H1 (cell line): ENCODE measurements at regions not wholly inside any gene's neighbourhood (a gene's known extent, or its start where the extent isn't known, plus 50 kb on each side); places are given as distances from the start of the nearest gene placed in this dataset.

Experiments
- CTCF ChIA-PET: fragments of 300-600 bp; sonication (Branson Sonifier 250); formaldehyde crosslinking; loops from one replicate; lab custom pipeline; 2021; ENCODE audit not compliant: partially characterized antibody; lab: Charles Lee
- POLR2A ChIA-PET: fragments of 300-600 bp; sonication (Branson Sonifier 250); formaldehyde crosslinking; loops from one replicate; lab custom pipeline; 2021; ENCODE audit warnings: inconsistent platforms; ENCODE audit not compliant: partially characterized antibody; lab: Charles Lee
- DNase-seq, 2 experiments: peaks; one replicate each; pipeline versions ENCODE4 v3.0.0 to v3.0.0-alpha.2; 2010 to 2022; ENCODE audit warnings: low spot score in 2 of 2, low read depth in 1 of 2, mixed read lengths in 1 of 2
- FAIRE-seq: peaks from 2 replicates; lab custom pipeline; 2011; peaks lifted over from hg19 to GRCh38; lab: Jason Lieb, UNC
- H2AFZ ChIP-seq: 2 replicates; pipeline ENCODE4 v1.8.1; 2012; ENCODE audit warnings: low read length, inconsistent platforms
- H2AK5ac ChIP-seq: 2 replicates; pipeline ENCODE4 v1.6.1; 2013; ENCODE audit warnings: low read depth, low read length
- H2BK120ac ChIP-seq: replicated peaks from 2 replicates; pipeline ENCODE3; 2013; ENCODE audit warnings: low read depth, low read length, inconsistent platforms
- H2BK12ac ChIP-seq: 2 replicates; pipeline ENCODE4 v1.6.1; 2013; ENCODE audit warnings: low read depth, low read length
- H2BK15ac ChIP-seq: 2 replicates; pipeline ENCODE4 v1.6.1; 2013; ENCODE audit warnings: low read length
- H2BK20ac ChIP-seq: 2 replicates; pipeline ENCODE4 v1.6.1; 2013; ENCODE audit warnings: low read length
- H2BK5ac ChIP-seq: 2 replicates; pipeline ENCODE4 v1.6.1; 2013; ENCODE audit warnings: low read depth, low read length
- H3K14ac ChIP-seq: 2 replicates; pipeline ENCODE4 v1.6.1; 2013; ENCODE audit warnings: inconsistent platforms; ENCODE audit not compliant: insufficient read length
- H3K18ac ChIP-seq: 2 replicates; pipeline ENCODE4 v1.6.1; 2013; ENCODE audit warnings: low read length; ENCODE audit errors: extremely low read depth
- H3K23ac ChIP-seq: 2 replicates; pipeline ENCODE4 v1.6.1; 2013; ENCODE audit warnings: inconsistent platforms; ENCODE audit not compliant: insufficient read length
- H3K23me2 ChIP-seq: 2 replicates; pipeline ENCODE4 v1.6.1; 2013; ENCODE audit warnings: low read depth, low read length
- H3K27ac ChIP-seq: 2 replicates; pipeline ENCODE4 v1.6.1; 2011; ENCODE audit warnings: low read depth, low read length, inconsistent platforms
- H3K27me3 ChIP-seq, 4 experiments: replicated peaks in 1 of 4; 1 replicate in 1 of 4; 2 replicates in 3 of 4; pipeline versions ENCODE4 v1.6.1 to v1.8.1; 2011 to 2013; ENCODE audit warnings: low read length in 3 of 4, mild to moderate bottlenecking in 3 of 4, inconsistent platforms in 2 of 4, mixed read lengths in 2 of 4, moderate library complexity in 1 of 4; ENCODE audit not compliant: control insufficient read depth in 3 of 4, insufficient read depth in 3 of 4; ENCODE audit errors: extremely low read depth in 1 of 4
- H3K36me3 ChIP-seq, 4 experiments: 2 replicates each; pipeline versions ENCODE4 v1.6.1 to v1.8.1; 2011 to 2013; ENCODE audit warnings: mild to moderate bottlenecking in 4 of 4, low read length in 3 of 4, moderate library complexity in 2 of 4, control low read depth in 1 of 4, inconsistent platforms in 1 of 4; ENCODE audit not compliant: insufficient read depth in 4 of 4, control insufficient read depth in 2 of 4
- H3K4ac ChIP-seq: replicated peaks from 2 replicates; pipeline ENCODE3; 2013; ENCODE audit warnings: low read length, low read depth, mixed read lengths, inconsistent platforms; ENCODE audit not compliant: insufficient read length
- H3K4me1 ChIP-seq, 4 experiments: replicated peaks in 1 of 4; 1 replicate in 1 of 4; 2 replicates in 3 of 4; pipeline versions ENCODE4 v1.6.1 to v1.8.1; 2011 to 2013; ENCODE audit warnings: low read length in 3 of 4, inconsistent platforms in 2 of 4, mixed read lengths in 1 of 4; ENCODE audit not compliant: insufficient read depth in 4 of 4, control insufficient read depth in 3 of 4
- H3K4me2 ChIP-seq, 2 experiments: 2 replicates each; pipeline versions ENCODE4 v1.6.1 to v1.8.1; 2011 to 2013; ENCODE audit warnings: low read depth in 2 of 2, low read length in 2 of 2, control low read depth in 1 of 2, inconsistent platforms in 1 of 2, mild to moderate bottlenecking in 1 of 2; ENCODE audit not compliant: insufficient read depth in 1 of 2
- H3K4me3 ChIP-seq, 4 experiments: fragments of 200-600, 300-600 bp in 1 of 4; sonication (generic), shearing (Covaris generic), sonication (Bioruptor Twin) in 1 of 4; 2 replicates each; pipeline versions ENCODE4 v1.5.1 to v1.8.1; 2011 to 2016; ENCODE audit warnings: low read length in 4 of 4, low read depth in 3 of 4, control low read depth in 2 of 4, inconsistent platforms in 2 of 4, mild to moderate bottlenecking in 2 of 4, mixed read lengths in 1 of 4, moderate library complexity in 1 of 4; ENCODE audit not compliant: insufficient read depth in 2 of 4; ENCODE audit errors: extremely low read depth in 1 of 4
- H3K56ac ChIP-seq: replicated peaks from 2 replicates; pipeline ENCODE3; 2013; ENCODE audit warnings: low read depth, mild to moderate bottlenecking, mixed read lengths, low read length, inconsistent platforms; ENCODE audit not compliant: insufficient read length
- H3K79me1 ChIP-seq: 2 replicates; pipeline ENCODE4 v1.6.1; 2013; ENCODE audit warnings: low read depth, low read length, control low read depth
- H3K79me2 ChIP-seq, 2 experiments: 2 replicates each; pipeline versions ENCODE4 v1.6.1 to v1.8.1; 2012 to 2013; ENCODE audit warnings: low read length in 2 of 2, mild to moderate bottlenecking in 2 of 2, inconsistent platforms in 1 of 2; ENCODE audit not compliant: insufficient read depth in 2 of 2, control insufficient read depth in 1 of 2
- H3K9ac ChIP-seq, 4 experiments: replicated peaks in 1 of 4; 1 replicate in 1 of 4; 2 replicates in 3 of 4; pipeline versions ENCODE4 v1.6.1 to v1.8.1; 2011 to 2013; ENCODE audit warnings: low read depth in 3 of 4, low read length in 3 of 4, control low read depth in 2 of 4, mild to moderate bottlenecking in 2 of 4, moderate library complexity in 2 of 4, inconsistent platforms in 1 of 4; ENCODE audit errors: extremely low read depth in 1 of 4
- H3K9me3 ChIP-seq, 2 experiments: 2 replicates each; pipeline versions ENCODE4 v1.6.1 to v1.8.1; 2012 to 2013; ENCODE audit warnings: mild to moderate bottlenecking in 2 of 2, moderate library complexity in 2 of 2, control low read depth in 1 of 2, inconsistent platforms in 1 of 2, low read depth in 1 of 2, low read length in 1 of 2, mixed read lengths in 1 of 2; ENCODE audit not compliant: insufficient read depth in 2 of 2
- H4K20me1 ChIP-seq, 2 experiments: replicated peaks in 1 of 2; 2 replicates each; pipeline versions ENCODE3 to v1.8.1; 2011 to 2013; ENCODE audit warnings: inconsistent platforms in 2 of 2, low read length in 2 of 2, mild to moderate bottlenecking in 1 of 2; ENCODE audit not compliant: insufficient read depth in 2 of 2, control insufficient read depth in 1 of 2
- H4K5ac ChIP-seq: 2 replicates; pipeline ENCODE4 v1.6.1; 2013; ENCODE audit warnings: low read length, low read depth, mixed read lengths, inconsistent platforms; ENCODE audit not compliant: insufficient read length
- H4K8ac ChIP-seq: 2 replicates; pipeline ENCODE4 v1.8.0; 2013; ENCODE audit warnings: mild to moderate bottlenecking, moderate library complexity, low read length, inconsistent platforms; ENCODE audit not compliant: insufficient read depth; ENCODE audit errors: extremely low read depth
- H4K91ac ChIP-seq: replicated peaks from 2 replicates; pipeline ENCODE3; 2013; ENCODE audit warnings: low read length, mixed read lengths, inconsistent platforms; ENCODE audit not compliant: insufficient read length
- ASH2L ChIP-seq: fragments of 200-600, 300-600 bp; sonication (generic); IDR thresholded peaks from one replicate; pipeline ENCODE4 v1.7.1; 2017; ENCODE audit warnings: low read length
- CEBPB ChIP-seq: IDR thresholded peaks from 2 replicates; pipeline ENCODE4 v1.6.1; 2012; ENCODE audit warnings: low read depth, low read length
- EGR1 ChIP-seq: IDR thresholded peaks from 2 replicates; pipeline ENCODE4 v1.6.1; 2011; ENCODE audit warnings: low read depth, low read length, borderline replicate concordance
- HDAC6 ChIP-seq: IDR thresholded peaks from one replicate; pipeline ENCODE4 v1.7.1; 2012; ENCODE audit warnings: low read depth, mild to moderate bottlenecking, inconsistent platforms, low read length, moderate library complexity
- KDM4A ChIP-seq: IDR thresholded peaks from one replicate; pipeline ENCODE4 v1.7.1; 2012; ENCODE audit warnings: low read depth, mild to moderate bottlenecking, moderate library complexity, low read length, inconsistent platforms; ENCODE audit not compliant: severe bottlenecking
- PHF8 ChIP-seq: fragments of 200-600 bp; sonication (generic); conservative IDR thresholded peaks from 2 replicates; pipeline ENCODE4 v1.7.1; 2012; ENCODE audit warnings: low read depth, mild to moderate bottlenecking, inconsistent platforms, low read length, moderate library complexity
- POU5F1 ChIP-seq: IDR thresholded peaks from 2 replicates; pipeline ENCODE4 v1.6.1; 2011; ENCODE audit warnings: low read depth, mild to moderate bottlenecking, low read length, moderate library complexity
- RBBP5 ChIP-seq: IDR thresholded peaks from 2 replicates; pipeline ENCODE4 v1.7.1; 2012; ENCODE audit warnings: low read depth, mild to moderate bottlenecking, inconsistent platforms, low read length, moderate library complexity, borderline replicate concordance
- RNF2 ChIP-seq: fragments of 200-900, 300-1000 bp; sonication (generic); IDR thresholded peaks from 2 replicates; pipeline ENCODE4 v1.7.1; 2016; ENCODE audit warnings: borderline replicate concordance, low read depth, mild to moderate bottlenecking, antibody characterized with exemption, low read length; ENCODE audit not compliant: poor library complexity, severe bottlenecking; ENCODE audit errors: missing control alignments
- SP1 ChIP-seq: IDR thresholded peaks from 2 replicates; pipeline ENCODE4 v1.6.1; 2011; ENCODE audit warnings: low read depth, low read length
- SP2 ChIP-seq: IDR thresholded peaks from 2 replicates; pipeline ENCODE4 v1.6.1; 2012; ENCODE audit warnings: mild to moderate bottlenecking, low read length, inconsistent platforms
- WGBS, 2 experiments: shearing (Covaris generic) in 1 of 2; methylation state at CpG; one replicate each; pipeline versions ENCODE4 v1.1.6 to v1.1.7; 2013 to 2015; ENCODE audit warnings: low lambda C conversion rate in 2 of 2, mixed read lengths in 2 of 2, inconsistent platforms in 1 of 2, low coverage in 1 of 2, missing lambda C conversion rate in 1 of 2; ENCODE audit not compliant: insufficient replicate concordance in 2 of 2, insufficient coverage in 1 of 2, insufficient read length in 1 of 2; ENCODE audit errors: extremely low coverage in 1 of 2, missing lambda C conversion rate in 1 of 2; 5-methylcytosine and 5-hydroxymethylcytosine counted together

DNA sequence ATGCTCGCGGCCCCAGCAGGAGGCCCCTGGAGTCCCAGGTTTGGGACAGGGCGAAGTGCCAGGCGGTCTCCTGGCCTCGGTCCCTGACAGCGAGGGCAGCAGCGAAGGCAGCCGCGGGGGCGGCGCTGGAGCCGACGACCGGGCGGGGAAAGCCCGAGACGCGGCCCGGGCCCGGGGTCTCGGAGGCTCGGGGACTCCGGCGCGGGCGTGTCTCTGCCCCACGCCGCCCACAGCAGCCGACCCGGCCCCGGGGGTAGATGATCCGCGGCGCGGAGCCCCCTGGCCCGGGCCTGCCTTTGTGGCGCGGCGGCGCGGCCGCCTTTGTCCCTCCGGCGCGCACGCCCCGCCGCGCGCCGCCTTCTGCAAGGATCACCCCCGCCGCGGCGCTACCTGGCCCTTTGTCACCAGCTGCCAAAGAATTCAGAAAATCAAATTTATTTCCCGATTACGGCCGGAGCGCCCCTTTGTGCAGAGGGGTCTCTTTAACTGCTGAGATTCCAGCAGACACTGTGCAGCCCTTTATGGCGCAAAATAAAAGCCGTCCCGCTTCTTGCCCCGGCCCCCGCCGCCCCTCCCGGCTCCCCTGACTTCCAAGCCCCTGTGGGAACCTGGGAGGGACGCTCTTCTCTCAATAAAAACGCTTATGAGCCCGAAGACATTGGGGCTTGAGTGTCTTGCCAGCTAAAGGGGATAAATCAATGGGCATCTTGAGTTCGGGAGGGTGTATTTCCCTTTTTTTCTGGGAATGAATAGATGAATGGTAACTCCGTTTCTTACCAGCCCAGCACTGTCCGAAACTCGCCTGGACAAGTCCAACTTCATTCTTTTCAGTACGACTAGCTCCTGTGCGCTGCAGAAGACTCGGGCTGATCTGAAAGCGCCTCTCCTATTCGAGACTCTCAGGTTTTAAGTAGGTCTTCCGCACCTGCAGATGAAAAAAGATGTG is 68.4 kb downstream of the HES1 start:
- Histone ChIP-seq H3K27me3 (peaks cover 0 to 16% (median 12%) of the 10 kb centered on the region in 4 experiments; a peak in 5 of 7 replicates), H2BK120ac (no peak overlapping the region), H3K9me3 (no peaks in the 10 kb centered on the region), H3K4me1 (peaks cover 7 to 15% (median 11%) of the 10 kb centered on the region in 4 experiments; a peak in 6 of 7 replicates), H3K14ac (no peak overlapping the region), H3K23ac (no peak overlapping the region), H2AFZ (0 out of 2 replicates have a peak overlapping the region, but pooled peaks have one; percentile 11), H2BK12ac (no peak overlapping the region), H3K23me2 (peaks cover 10% of the 10 kb centered on the region; the same call in 1 of the 2 replicates), H4K91ac (no peak overlapping the region), H2BK5ac (no peak overlapping the region; the same call in 1 of the 2 replicates), H4K5ac (no peak overlapping the region), H3K4me2 (peak overlapping the region; percentile 49 to 69), H2BK20ac (no peak overlapping the region), H3K4ac (no peak overlapping the region), H4K20me1 (no peaks in the 10 kb centered on the region), H3K79me2 (no peaks in the 10 kb centered on the region), H3K36me3 (no peaks in the 10 kb centered on the region), H3K9ac (no peak overlapping the region; a peak in 1 of 7 replicates), H4K8ac (peak overlapping the region; percentile 64; the same call in 1 of the 2 replicates), H3K56ac (no peak overlapping the region), H3K27ac (no peak overlapping the region), H3K4me3 (peak overlapping the region; percentile 19 to 61 (median 32)), H3K18ac (peak overlapping the region; percentile 75; the same call in 1 of the 2 replicates), H2BK15ac (no peak overlapping the region), H3K79me1 (no peaks in the 10 kb centered on the region), H2AK5ac (no peak overlapping the region)
- 10% methylated on average over 57 of the region's 79 CpGs; no CpG with 5 or more reads in 1 of the 2 experiments for WGBS, 2 experiments
- ChIA-PET POLR2A (interaction anchor here (0.6 to 1.0 kb wide), 2 partner anchors 7 to 104 kb away, joined by 3 read pairs; no protein-coding TSS in a partner anchor), CTCF (interaction anchor here (1.0 to 1.5 kb wide), 5 partner anchors 9 to 423 kb away, joined by 3 to 5 read pairs (median 3); no protein-coding TSS in a partner anchor)
- FAIRE-seq (no peak), DNase-seq (peak in 1 of 2 experiments; percentile 65)
- TF ChIP-seq EGR1 (peak; percentile 44; the same call in 1 of the 2 replicates), POU5F1 (no peak), SP2 (no peak), HDAC6 (no peak), SP1 (no peak), RBBP5 (peak; percentile 73; the same call in 1 of the 2 replicates), CEBPB (no peak), RNF2 (no peak), PHF8 (peak; percentile 22; the same call in 1 of the 2 replicates), ASH2L (peak; percentile 2), KDM4A (peak; percentile 74)
